KMS-11 (cell line): ENCODE measurements at regions not wholly inside any gene's neighbourhood (a gene's known extent, or its start where the extent isn't known, plus 50 kb on each side); places are given as distances from the start of the nearest gene placed in this dataset.
"Not testable (repeated sequence)": the region's sequence is repeated elsewhere in the genome, so short reads cannot be mapped to it uniquely, and the experiment has no call there.

Experiments used
- H2AFZ ChIP-seq: fragments of 200-600 bp; sonication (generic); 2 replicates; pipeline ENCODE4 v1.6.1; 2016; ENCODE audit warnings: antibody characterized with exemption, mixed run types, low read depth
- H3K27ac ChIP-seq: fragments of 200-600 bp; sonication (generic); 2 replicates; pipeline ENCODE4 v1.6.1; 2016; ENCODE audit warnings: mild to moderate bottlenecking, mixed run types
- H3K27me3 ChIP-seq: fragments of 200-600 bp; sonication (generic); 2 replicates; pipeline ENCODE4 v1.6.1; 2017; ENCODE audit warnings: mild to moderate bottlenecking, low read depth, mixed run types, moderate library complexity; ENCODE audit not compliant: insufficient read depth
- H3K36me3 ChIP-seq: fragments of 200-600 bp; sonication (generic); 2 replicates; pipeline ENCODE4 v1.6.1; 2017; ENCODE audit warnings: mild to moderate bottlenecking, mixed run types; ENCODE audit not compliant: insufficient read depth
- H3K4me1 ChIP-seq: fragments of 200-600 bp; sonication (generic); 2 replicates; pipeline ENCODE4 v1.6.1; 2016; ENCODE audit warnings: mild to moderate bottlenecking, low read depth, mixed run types; ENCODE audit not compliant: poor library complexity, severe bottlenecking
- H3K4me2 ChIP-seq: fragments of 200-600 bp; sonication (generic); 2 replicates; pipeline ENCODE4 v1.7.0; 2016; ENCODE audit warnings: mild to moderate bottlenecking, mixed run types
- H3K4me3 ChIP-seq: fragments of 200-600 bp; sonication (generic); IDR thresholded peaks from 2 replicates; pipeline ENCODE4 v1.6.1; 2017; ENCODE audit warnings: low read depth, low read length, mixed read lengths; ENCODE audit not compliant: insufficient read depth
- H3K79me2 ChIP-seq: fragments of 200-600 bp; sonication (generic); 2 replicates; pipeline ENCODE4 v1.6.1; 2016; ENCODE audit warnings: low read depth, mixed run types; ENCODE audit not compliant: insufficient read depth
- H3K9ac ChIP-seq: fragments of 200-600 bp; sonication (generic); 2 replicates; pipeline ENCODE4 v1.6.1; 2016; ENCODE audit warnings: mild to moderate bottlenecking, mixed run types
- H4K20me1 ChIP-seq: fragments of 200-600 bp; sonication (generic); 2 replicates; pipeline ENCODE4 v1.6.1; 2016; ENCODE audit warnings: mild to moderate bottlenecking, mixed run types; ENCODE audit not compliant: insufficient read depth
- TF ChIP-seq, protein P1 (sequence below): fragments of 200-600 bp; sonication (generic); conservative IDR thresholded peaks from 2 replicates; pipeline ENCODE4 v1.6.1; 2017; ENCODE audit warnings: low read depth, mild to moderate bottlenecking, antibody characterized with exemption, low read length, moderate library complexity, mixed read lengths

DNA sequence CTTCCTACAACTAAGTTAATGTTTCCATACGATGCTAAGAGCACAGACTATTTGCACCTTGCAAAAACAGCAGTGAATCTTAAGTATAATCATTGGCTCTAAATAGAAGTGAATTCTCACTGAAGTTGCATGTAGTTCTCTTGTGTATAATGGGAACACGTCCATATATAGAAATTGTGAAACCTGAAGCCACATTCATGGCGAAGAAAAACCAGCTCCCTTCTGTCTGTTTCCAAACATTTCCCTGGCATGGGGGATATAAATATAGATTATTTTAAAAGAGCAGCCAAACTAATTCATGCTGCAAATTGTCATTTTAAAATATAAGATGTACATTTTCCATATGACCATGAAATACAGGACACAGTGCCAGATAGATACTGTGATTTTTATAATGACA, 71.1 kb downstream of the TRAM1L1 start:
- Histone ChIP-seq H3K27ac (no peak overlapping the region), H3K4me2 (no peak overlapping the region), H3K4me1 (no peaks in the 10 kb centered on the region), H3K79me2 (no peaks in the 10 kb centered on the region), H3K9ac (no peak overlapping the region), H3K27me3 (no peaks in the 10 kb centered on the region), H4K20me1 (no peaks in the 10 kb centered on the region), H3K4me3 (no peak overlapping the region), H3K36me3 (no peaks in the 10 kb centered on the region), H2AFZ (no peak overlapping the region)
- TF ChIP-seq, protein P1, sequence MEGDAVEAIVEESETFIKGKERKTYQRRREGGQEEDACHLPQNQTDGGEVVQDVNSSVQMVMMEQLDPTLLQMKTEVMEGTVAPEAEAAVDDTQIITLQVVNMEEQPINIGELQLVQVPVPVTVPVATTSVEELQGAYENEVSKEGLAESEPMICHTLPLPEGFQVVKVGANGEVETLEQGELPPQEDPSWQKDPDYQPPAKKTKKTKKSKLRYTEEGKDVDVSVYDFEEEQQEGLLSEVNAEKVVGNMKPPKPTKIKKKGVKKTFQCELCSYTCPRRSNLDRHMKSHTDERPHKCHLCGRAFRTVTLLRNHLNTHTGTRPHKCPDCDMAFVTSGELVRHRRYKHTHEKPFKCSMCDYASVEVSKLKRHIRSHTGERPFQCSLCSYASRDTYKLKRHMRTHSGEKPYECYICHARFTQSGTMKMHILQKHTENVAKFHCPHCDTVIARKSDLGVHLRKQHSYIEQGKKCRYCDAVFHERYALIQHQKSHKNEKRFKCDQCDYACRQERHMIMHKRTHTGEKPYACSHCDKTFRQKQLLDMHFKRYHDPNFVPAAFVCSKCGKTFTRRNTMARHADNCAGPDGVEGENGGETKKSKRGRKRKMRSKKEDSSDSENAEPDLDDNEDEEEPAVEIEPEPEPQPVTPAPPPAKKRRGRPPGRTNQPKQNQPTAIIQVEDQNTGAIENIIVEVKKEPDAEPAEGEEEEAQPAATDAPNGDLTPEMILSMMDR, result no peak

DNA sequence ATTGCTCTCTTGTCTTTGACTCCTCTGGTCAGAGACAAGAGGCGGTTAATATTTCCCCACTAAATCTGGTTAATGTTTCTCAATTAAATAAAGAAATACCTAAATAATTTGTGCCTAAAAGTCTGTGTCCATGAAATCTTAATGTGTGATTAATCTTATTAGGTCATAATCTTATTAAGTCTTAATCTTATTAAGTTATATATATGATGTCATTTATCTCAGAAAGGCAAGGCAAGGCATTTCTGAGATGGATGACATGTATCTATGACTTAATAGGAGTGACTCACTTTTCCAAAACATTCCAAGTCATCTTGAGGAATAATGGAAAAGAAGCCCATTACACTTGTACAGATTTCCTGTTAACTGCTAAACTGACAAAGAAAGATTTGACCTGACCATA, 74.7 kb downstream of the TRAM1L1 start:
- TF ChIP-seq, protein P1, result no peak
- Histone ChIP-seq H3K27me3 (no peaks in the 10 kb centered on the region), H2AFZ (no peak overlapping the region), H3K4me2 (no peak overlapping the region), H3K4me1 (no peaks in the 10 kb centered on the region), H3K79me2 (no peaks in the 10 kb centered on the region), H4K20me1 (no peaks in the 10 kb centered on the region), H3K36me3 (no peaks in the 10 kb centered on the region), H3K4me3 (no peak overlapping the region), H3K9ac (no peak overlapping the region), H3K27ac (no peak overlapping the region)

DNA sequence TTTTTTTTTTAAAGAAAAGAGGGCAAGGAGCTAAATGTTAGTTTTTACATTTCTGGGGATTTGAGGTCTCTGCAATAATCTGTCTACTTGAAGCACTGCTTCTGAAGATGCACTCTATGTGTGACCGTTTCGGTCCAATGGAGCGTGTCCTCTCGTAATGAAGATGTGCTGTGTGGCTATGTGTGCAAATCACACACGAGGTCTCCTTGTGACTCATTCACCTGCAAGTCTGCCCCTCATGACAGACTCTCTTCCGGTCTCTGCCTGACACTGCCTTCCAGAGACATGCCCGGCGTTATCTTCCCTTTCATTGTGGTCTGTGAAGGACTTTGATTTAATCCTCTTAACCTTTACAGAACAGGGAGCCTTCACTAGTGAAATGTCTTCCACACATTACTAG, 84.3 kb downstream of the TRAM1L1 start:
- Histone ChIP-seq H3K9ac (no peak overlapping the region), H2AFZ (no peak overlapping the region), H3K27ac (no peak overlapping the region), H4K20me1 (no peaks in the 10 kb centered on the region), H3K4me2 (no peak overlapping the region), H3K4me1 (no peaks in the 10 kb centered on the region), H3K27me3 (no peaks in the 10 kb centered on the region), H3K79me2 (no peaks in the 10 kb centered on the region), H3K4me3 (no peak overlapping the region), H3K36me3 (no peaks in the 10 kb centered on the region)
- TF ChIP-seq, protein P1, result no peak

DNA sequence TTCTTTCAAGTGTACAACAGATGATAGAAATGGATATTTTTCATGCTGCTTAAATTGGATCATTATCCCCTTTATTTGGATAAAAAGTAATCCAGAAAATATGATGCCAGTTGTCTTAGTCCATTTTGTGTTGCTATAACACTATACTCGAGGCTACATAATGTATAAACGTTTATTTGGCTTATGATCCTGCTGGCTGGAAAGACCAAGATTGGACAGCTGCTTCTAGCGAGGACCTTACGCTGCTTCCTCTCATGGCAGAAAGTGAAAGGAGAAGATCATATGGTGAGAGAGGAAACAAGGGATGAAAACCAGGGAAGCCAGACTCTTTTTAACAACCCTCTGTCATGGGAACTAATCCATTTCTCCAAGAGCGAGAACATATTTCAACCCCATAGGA, 102.7 kb downstream of the TRAM1L1 start:
- Histone ChIP-seq H3K4me3 (no peak overlapping the region), H3K27ac (no peak overlapping the region), H3K79me2 (no peaks in the 10 kb centered on the region), H3K4me2 (no peak overlapping the region), H4K20me1 (no peaks in the 10 kb centered on the region), H3K36me3 (no peaks in the 10 kb centered on the region), H2AFZ (no peak overlapping the region), H3K27me3 (no peaks in the 10 kb centered on the region), H3K9ac (no peak overlapping the region), H3K4me1 (no peaks in the 10 kb centered on the region)
- TF ChIP-seq, protein P1, result no peak

DNA sequence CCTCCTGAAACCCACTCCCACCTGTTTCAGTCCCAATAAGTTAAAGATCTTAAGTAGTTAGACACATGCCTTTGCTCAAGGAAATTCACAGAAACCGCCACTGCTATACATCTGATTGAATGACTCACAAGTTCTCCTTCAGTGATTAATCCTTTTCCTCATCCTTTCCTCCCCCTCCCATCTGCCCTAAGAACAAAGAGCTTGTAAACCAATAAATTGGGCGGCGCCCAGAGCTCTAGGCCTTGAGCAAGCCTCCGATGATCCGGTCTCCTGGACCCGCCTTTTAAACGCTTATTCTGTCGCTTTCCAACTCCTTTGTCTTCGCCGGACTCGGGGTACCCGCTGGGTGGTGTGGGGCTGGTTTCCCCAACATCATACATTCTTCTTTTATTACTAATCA, 104.9 kb downstream of the TRAM1L1 start:
- not testable (repeated sequence) for H3K27ac ChIP-seq

More for the DNA sequence above, 104.9 kb downstream of the TRAM1L1 start:
- H4K20me1 ChIP-seq, H3K4me2 ChIP-seq, H3K4me3 ChIP-seq, H3K9ac ChIP-seq, H3K36me3 ChIP-seq, H3K27me3 ChIP-seq, H3K4me1 ChIP-seq, H3K79me2 ChIP-seq, H2AFZ ChIP-seq: not testable (repeated sequence)
